ENCODE measurements at regions not wholly inside any gene's neighbourhood (a gene's known extent, or its start where the extent isn't known, plus 50 kb on each side); places are given as distances from the start of the nearest gene placed in this dataset.
A peak's percentile ranks its signal among the peaks of the same experiment; 100 is the strongest.

GRCh38 chr3:72113564-72113963 is 328.6 kb upstream of the PROK2 start:
- DNase-seq, result no peak

DNA sequence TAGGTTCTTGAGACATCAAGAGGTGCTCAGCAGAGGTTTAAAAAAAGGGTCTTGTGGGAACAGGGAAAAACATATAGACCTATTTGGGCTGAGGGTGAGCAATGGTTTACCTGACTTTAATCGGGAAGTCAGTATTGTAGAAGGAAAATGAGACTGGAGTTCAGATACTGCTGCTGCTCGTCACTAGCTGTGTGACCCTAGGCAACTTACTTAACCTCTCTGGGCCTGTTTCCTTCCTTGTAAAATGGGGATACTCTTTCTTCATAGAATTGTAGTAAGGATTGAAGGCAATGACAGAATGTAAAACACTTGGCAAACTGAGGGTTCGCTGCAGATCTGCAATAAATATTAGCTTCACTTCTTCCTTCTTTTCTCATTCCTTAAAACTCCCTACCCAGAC is 327.5 kb upstream of the PROK2 start:
- no peak for DNase-seq

DNA sequence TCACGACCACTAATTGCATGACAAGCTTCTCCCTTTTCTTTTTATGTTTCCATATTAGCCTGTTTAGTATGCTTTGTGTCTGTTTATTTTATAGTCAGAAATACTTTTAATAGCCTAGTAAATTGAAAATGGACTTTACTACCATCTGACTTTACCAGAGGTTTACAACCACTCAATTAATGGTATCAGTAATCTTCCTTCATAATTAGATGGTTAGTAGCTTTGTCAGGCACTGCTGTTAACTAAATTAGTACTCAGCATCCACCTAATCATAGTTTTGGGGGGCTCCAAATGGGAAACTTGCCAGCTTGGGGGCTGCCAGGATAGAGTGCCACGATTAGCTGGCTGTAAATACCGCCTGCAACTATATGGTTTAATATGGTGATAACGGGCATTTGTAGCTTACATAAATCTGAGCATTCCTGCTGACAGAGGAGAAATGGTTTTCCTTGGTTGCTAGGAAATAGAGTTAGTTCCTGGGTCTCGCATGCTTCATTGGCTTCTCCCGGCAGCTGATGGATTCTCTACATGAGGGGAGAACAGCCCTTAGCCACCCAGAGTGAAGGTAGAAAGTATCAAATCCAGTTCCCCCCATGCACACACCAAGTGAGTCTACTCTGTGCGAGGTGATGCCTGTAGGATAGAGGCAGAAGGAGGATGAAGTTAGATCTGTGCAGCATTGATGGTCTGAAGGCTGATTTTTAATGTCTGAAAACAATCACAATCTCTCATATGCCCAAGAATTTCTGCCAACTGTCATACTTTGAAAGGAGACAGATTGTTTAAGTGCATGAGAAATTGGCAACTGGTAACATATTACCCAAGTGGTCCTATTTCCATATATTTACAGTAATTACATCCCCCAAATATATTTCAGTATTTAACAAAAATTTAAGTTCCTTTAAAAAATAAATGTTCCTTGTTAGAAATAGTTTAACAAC is 326.6 kb upstream of the PROK2 start:
- DNase-seq, result no peak

GRCh38 chr3:72109327-72110259 is 324.6 kb upstream of the PROK2 start:
- DNase-seq, result no peak

- no peak for DNase-seq
Measured at GRCh38 chr3:72105306-72105705, 320.4 kb upstream of the PROK2 start.

- DNase-seq, result no peak
Measured at GRCh38 chr3:72102112-72102616, 317.2 kb upstream of the PROK2 start.

DNA sequence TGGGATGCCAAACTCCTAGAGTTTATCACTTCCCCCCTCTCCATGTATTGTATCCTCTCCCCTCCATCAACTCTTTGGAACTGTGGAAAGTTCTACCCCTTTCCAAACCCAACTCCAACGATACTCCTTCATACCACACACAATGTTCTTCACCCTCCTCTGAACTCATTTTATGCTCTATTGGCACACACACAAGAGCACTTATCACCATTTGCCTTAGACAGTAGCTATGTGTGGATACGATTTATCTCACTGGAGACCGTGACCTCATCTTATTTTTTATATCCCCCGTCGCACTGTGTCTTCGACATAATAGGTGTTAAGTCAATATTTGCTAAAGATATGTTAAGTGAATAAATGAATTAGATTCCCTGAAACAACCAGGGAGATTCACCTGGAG is 316.5 kb upstream of the PROK2 start:
- DNase-seq, result no peak

DNA sequence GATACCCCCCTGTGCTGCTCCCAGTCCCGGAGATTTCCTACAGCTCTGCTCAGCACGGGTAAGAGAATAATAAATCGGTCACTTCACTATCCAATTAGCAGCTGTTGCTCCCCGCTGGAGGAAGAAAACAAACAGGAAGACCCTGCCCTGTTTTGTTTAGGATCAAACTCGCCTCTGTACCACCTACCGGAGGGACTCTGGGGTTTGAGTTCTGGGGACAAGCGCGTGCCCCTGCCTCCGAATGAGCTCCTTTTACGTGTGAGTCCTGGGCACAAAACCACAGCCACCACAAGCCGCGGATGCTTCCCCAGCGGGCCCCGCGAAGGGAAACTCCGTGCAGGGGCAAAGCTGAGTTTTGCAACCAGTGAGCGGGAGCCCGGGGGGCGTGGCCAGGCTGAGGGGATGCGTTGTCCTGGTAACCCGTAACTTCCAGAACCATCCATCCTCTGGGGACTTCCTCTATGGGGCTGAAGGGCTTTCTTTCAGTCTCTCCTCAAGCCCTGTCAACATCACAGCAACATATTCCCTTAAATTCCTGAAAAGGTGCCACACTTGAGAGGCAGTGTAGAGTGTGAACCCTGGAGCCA is 315.7 kb upstream of the PROK2 start:
- DNase-seq, result peak; percentile 84

GRCh38 chr3:72100080-72100511 is 315.1 kb upstream of the PROK2 start:
- DNase-seq, result no peak

GRCh38 chr3:72099326-72100079 is 314.6 kb upstream of the PROK2 start:
- no peak for DNase-seq

DNA sequence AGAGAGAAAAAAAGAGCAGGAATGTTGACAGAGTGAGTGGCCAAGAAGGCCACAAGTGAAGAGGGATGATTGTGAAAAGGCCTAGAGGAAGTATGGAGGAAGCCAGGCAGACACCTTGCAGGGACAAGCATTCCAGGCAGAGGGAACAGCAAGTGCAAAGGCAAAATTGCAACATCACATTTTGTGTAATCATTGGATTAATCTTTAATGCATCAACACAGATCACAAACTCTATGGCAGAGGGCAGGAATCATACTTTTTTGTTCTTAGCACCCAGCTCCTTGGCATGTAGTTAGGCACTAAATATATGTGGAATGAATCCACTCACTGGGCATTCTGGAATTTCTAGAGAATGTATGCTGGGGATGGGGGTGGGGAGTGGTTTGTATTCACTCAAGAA is 312.1 kb upstream of the PROK2 start:
- no peak for DNase-seq

GRCh38 chr3:72095521-72095920 is 310.6 kb upstream of the PROK2 start:
- DNase-seq, result no peak

DNA sequence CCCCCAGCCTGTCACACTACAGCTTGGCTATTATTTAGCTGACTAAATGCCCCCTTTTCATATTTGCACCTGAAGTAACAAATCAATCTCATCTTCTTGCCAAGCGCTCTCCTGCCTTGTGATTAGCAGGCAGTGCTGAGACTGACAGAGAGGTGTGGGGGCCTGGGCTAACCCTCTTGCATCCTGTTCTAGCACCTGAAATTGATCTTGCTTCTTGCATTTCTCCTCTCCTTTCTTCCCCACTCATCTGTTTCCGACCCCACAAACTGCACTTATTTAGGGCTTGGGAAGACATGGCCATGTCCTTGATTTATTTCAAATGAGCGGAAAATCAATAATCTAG is 309.0 kb upstream of the PROK2 start:
- DNase-seq, result no peak

- DNase-seq, result no peak
Measured at GRCh38 chr3:72093270-72093991, 308.5 kb upstream of the PROK2 start.

DNA sequence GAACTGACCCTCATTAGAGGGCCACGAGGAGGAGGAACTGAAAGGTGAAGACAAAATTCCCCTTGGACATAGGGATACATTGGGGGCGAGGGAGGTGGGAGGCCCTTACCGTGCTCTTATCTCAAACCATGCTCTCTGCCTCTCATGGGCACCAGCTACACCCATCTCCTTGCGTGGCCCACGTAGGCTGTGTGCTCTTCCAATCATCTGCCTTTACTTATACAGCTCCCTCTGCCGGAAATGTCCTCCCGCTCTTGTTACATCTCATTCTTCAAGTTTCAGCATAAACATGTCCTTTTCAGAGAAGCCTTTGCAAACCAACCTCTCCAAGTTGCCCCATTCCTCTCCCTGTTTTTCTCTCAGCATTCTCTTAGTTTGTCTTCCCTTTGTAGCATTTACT is 307.8 kb upstream of the PROK2 start:
- DNase-seq, result no peak

- no peak for DNase-seq
Measured at GRCh38 chr3:72088486-72089025, 303.6 kb upstream of the PROK2 start.

GRCh38 chr3:72087420-72087819 is 302.5 kb upstream of the PROK2 start:
- DNase-seq, result no peak

DNA sequence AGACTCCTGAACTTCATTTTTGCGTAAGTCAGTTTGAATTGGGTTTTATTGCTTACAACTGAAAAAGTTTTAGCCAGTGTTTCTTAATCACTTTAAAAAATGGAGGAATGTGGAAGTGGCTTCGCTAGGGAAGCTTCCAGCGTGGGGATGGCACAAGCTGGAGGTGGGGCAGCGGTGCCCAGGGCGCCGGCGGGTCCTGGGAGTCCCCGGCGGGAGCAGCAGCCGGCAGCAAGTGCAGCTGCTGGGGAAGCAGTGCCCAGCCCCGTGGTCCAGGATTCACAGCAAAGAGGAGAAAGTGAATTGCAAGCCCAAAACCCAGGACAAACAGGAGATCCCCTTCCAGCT is 301.8 kb upstream of the PROK2 start:
- no peak for DNase-seq

DNA sequence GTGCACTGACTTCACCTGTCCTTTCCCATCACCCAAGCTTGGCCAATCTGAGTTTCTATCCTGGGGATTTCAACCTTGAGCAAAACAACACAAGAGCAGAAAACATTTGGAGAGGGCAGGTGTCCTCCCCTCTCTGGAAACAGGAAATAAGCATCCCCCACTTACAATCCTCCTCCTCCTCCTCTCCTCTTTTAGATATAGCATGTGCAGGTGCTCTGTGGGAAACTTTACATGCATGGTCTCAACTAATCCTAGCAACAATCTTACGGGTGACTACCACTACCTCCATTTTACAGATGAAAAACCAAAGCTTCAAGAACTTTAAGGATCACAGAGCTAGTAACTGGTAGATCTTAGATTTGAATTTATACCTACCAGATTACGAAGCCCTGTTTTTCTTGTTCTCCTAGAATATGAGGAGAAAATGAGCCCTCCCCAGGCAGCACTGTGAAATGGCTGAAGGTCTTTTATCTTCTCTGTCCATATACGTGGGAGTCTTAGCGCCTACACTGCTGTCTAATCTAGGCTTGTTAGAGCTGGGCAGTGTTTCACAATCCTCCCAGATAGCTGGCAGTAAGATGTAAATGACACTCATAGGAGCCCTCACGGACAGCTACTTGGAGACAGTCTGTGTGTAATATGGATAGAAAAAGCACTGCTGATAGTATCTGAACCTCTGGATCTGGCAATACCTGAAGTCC is 301.2 kb upstream of the PROK2 start:
- no peak for DNase-seq

DNA sequence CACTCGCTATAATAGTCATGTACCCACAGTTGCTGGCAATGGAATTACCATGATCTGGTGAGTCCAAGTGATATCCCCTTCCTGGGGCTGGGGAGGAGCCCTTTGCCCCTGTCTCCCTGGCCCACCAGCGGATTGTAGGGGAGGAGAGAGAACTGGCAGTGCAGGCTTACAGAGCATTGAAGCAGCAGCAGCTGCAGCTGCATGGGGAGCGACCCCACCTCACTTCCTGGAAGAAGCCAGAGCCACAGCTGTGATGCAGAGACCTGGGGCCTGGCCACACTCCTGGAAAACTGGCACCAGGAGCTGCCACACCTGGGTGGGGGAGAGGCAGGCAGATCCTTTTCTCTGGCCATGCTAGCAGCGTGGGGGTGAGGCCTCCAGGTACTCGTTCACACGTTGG is 300.1 kb upstream of the PROK2 start:
- no peak for DNase-seq
